GM19372 (cell line): ENCODE measurements at regions not wholly inside any gene's neighbourhood (a gene's known extent, or its start where the extent isn't known, plus 50 kb on each side); places are given as distances from the start of the nearest gene placed in this dataset.
"Not testable (repeated sequence)": the region's sequence is repeated elsewhere in the genome, so short reads cannot be mapped to it uniquely, and the experiment has no call there.

Experiments
- ATAC-seq: cut with Tn5 transposase; IDR thresholded peaks from one replicate; pipeline ENCODE4 v1.9.1; 2021; ENCODE audit warnings: mild to moderate bottlenecking, low read depth, moderate library complexity; ENCODE audit not compliant: unreplicated experiment

DNA sequence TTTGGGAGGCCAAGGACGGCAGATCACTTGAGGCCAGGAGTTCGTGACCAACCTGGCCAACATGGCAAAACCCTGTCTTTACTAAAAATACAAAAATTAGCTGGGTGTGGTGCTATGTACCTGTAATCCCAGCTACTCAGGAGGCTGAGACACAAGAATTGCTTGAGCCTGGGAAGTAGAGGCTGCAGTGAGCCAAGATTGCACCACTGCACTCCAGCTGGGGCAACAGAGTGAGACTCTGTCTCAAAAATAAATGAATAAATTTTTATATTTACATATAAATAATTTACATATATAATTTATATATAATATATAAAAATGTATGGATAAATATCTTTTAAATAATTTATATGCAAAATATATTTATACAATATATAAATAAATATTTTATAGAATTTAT, 263.3 kb downstream of the TPBG start:
- ATAC-seq: not testable (repeated sequence)

DNA sequence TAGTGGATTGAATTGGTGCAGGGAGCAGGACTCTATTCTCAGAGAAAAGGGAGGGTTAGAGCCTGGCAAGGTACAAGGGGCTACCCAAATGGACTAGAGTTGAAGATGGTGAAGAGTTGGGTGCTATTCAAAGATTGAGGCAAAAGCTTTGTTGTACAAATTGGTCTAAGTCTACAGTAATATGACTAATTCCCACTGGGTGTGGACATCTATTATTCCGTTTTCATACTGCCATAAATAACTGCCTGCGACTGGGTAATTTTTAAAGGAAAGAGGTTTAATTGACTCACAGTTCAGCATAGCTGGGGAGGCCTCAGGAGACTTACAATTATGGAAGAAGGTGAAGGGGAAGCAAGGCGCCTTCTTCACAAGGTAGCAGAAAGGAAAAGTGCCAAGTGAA, 266.3 kb downstream of the TPBG start:
- no peak for ATAC-seq

- ATAC-seq: no peak
Observed at GRCh38 chr6:82641677-82642076, 278.1 kb downstream of the TPBG start.

GRCh38 chr6:82645536-82646230, 282.1 kb downstream of the TPBG start:
- no peak for ATAC-seq

DNA sequence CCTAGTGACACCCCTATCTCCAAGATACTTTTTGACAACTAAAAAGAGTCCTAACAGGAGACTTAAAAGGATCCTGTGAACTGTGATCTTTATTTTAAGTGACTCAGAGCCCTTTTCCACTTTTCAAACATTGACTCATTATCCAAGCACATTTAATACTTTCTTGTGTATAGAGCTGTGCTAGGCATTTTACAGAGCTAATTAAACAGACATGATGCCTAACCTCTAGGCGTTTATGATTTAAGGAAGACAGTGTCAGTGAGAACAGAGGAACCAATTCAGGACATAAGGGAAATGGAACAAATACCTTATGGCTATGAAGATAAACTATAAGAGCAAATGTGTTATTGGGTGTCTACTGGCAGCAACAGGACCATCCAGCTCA, 282.6 kb downstream of the TPBG start:
- no peak for ATAC-seq

GRCh38 chr6:82651845-82652335, 288.3 kb downstream of the TPBG start:
- no peak for ATAC-seq

DNA sequence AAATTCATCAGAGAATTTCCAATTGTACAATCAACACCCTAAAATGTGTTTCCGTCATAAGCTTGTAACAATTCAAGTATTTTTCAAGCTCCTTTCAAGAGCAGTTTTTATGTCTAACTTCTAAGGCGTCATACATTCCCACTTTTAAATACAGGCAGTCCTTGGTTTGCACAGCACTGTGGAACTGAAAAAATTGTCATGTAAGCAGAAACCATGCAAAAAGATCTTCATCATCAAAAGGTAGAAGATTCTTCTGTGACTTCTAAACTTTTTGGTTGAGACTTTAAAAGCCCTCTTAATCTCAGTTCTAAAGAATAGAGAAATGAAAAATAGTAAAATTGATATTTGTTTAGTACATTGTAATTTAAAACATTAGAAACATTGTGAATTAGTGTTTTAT, 315.6 kb downstream of the TPBG start:
- ATAC-seq: no peak

GRCh38 chr6:82680192-82680591, 316.6 kb downstream of the TPBG start:
- ATAC-seq: no peak

- ATAC-seq: no peak
Observed at GRCh38 chr6:82681119-82681714, 317.6 kb downstream of the TPBG start.

DNA sequence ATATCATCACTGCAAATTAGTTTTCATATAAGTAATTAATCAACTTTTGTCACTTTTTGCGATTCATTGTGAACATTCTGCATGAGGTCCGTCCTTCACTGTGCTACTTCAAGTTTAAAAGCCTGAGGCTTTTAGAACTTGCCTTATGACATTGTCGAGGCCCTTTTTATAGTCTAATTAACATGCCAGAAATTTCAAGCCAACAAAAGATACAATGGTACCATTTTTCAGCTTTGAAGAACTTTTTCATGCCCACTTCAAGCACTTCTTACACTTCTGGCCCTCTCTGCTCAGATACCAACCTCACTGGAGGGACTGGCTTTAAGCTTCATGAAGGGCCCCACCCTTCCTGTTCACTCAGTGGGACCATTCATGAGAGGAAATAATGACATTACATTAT, 323.1 kb downstream of the TPBG start:
- no peak for ATAC-seq

- no peak for ATAC-seq
Observed at GRCh38 chr6:82687855-82688254, 324.2 kb downstream of the TPBG start.

GRCh38 chr6:82690283-82690682, 326.7 kb downstream of the TPBG start:
- no peak for ATAC-seq

DNA sequence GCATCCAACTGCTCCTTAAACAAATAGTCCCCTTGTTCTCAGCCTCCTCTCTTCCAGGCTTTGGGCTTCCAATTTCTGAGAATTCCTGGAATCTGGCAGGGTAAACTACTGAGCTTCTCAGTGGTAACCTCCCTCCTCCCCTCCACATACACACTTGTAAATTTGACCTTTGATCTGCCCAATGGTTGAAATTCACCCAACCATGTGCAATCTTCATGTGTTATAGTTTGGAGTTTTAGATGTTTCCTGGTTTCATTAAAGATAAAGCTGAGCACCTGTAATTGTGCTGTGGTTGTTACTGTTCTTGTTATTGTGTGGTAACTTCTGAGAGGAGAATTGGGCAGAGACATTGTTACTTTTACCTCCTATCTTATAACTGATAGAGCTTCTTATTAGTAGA, 328.4 kb downstream of the TPBG start:
- no peak for ATAC-seq

DNA sequence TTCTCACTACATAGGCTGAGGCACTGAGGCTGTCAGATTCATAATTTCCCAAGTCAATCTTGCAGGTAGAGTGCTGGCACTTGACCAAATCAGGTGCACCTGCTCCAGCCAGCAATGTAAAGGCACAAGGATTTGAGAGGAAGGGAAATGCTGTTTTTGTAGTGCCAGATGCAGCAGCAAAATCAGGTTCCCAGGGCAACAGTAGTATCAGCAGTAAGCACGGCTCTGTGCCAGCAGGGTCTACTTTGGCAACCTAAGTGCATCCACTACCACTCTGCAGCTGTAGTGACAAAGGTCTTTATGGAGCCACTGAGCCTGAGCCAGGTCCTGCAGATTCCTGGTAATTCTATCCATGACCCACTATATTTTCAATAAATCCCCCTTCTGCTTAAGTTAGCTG, 329.5 kb downstream of the TPBG start:
- no peak for ATAC-seq

GRCh38 chr6:82701341-82701740, 337.7 kb downstream of the TPBG start:
- ATAC-seq: no peak

GRCh38 chr6:82702574-82702973, 339.0 kb downstream of the TPBG start:
- ATAC-seq: no peak

- ATAC-seq: no peak
Observed at GRCh38 chr6:82703230-82703629, 339.6 kb downstream of the TPBG start.

- no peak for ATAC-seq
Observed at GRCh38 chr6:82704045-82704444, 340.4 kb downstream of the TPBG start.

DNA sequence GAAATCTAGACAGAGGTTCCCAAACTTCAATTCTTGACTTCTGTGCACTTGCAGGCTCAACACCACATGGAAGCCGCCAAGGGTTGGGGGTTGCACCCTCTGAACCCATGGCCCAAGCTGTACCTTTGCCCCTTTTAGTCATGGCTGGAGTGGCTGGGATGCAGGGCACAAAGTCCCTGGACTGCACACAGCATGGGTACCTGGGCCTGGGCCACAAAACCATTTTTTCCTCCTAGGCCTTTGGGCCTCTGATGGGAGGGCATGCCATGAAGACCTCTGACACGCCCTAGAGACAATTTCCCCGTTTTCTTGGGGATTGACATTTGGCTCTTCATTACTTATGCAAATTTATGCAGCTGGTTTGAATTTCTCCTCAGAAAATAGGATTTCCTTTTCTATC, 342.0 kb downstream of the TPBG start:
- no peak for ATAC-seq

- ATAC-seq: no peak
Observed at GRCh38 chr6:82711105-82711827, 347.6 kb downstream of the TPBG start.

DNA sequence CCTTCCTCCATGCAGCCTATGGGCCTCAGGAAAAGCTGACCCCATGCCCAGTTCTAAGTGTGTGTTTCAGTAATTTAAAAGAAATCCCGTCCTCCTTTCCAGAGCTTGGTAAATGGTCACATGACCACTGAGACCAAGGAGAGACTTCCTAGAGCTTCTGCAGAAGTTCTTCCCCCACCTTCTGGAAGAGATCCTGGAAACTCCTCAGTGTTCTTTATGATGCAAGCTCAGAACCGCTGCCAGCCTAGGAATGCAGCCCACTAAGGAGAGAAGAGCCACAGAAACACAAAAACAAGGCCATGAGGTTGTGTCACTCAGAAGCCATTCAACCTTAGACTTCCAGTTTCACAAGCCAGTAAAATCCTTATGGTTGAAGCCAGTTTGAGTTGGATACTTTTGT, 348.4 kb downstream of the TPBG start:
- ATAC-seq: no peak

DNA sequence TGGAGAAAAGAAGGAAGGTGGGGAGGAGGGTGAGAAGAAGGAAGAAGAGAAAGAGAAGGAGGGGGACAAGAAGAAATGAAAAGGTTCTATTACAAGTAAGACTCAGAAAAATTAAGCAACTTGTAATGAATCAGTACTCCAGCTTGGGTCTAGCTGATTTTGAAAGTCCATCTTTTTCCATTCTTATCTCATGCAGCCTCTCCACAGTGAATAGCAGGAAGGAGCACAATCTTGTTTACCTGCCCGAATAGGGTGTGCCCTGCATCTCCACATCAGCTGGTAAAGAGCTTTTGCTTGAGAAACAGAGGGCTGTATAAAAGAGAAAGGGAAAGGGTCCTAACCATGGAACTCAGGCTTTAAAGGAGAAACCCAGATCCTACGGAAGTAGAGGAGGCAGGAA, 348.8 kb downstream of the TPBG start:
- ATAC-seq: no peak
